B cell (primary cell): ENCODE measurements at regions not wholly inside any gene's neighbourhood (a gene's known extent, or its start where the extent isn't known, plus 50 kb on each side); places are given as distances from the start of the nearest gene placed in this dataset.
"Not testable (repeated sequence)": the region's sequence is repeated elsewhere in the genome, so short reads cannot be mapped to it uniquely, and the experiment has no call there.

Experiments
- ATAC-seq: fragments of 200-7000 bp; cut with Tn5 transposase; one replicate; pipeline ENCODE4 v1.10.0; 2021; ENCODE audit warnings: low read depth, mild to moderate bottlenecking, moderate number of reproducible peaks, moderate library complexity
- CTCF ChIA-PET: fragments of 350-600 bp; sonication (Branson Sonifier 250); formaldehyde crosslinking; loops from one replicate; lab custom pipeline; 2021; ENCODE audit warnings: antibody characterized with exemption, inconsistent platforms; lab: Charles Lee
- POLR2A ChIA-PET: fragments of 350-600 bp; sonication (Branson Sonifier 250); formaldehyde crosslinking; loops from one replicate; lab custom pipeline; 2021; ENCODE audit warnings: antibody characterized with exemption; lab: Charles Lee
- DNase-seq: peaks from one replicate; pipeline ENCODE4 v3.0.0; 2013
- H2AFZ ChIP-seq: 2 replicates; pipeline ENCODE4 v1.6.1; 2012; ENCODE audit warnings: mild to moderate bottlenecking, low read depth, low read length; ENCODE audit not compliant: insufficient read depth, poor library complexity, severe bottlenecking
- H3K27ac ChIP-seq, 2 donors: 1 replicate in 1 of 2; 2 replicates in 1 of 2; pipeline ENCODE4 v1.5.1; 2012 to 2013; ENCODE audit warnings: low read length in 2 of 2, mild to moderate bottlenecking in 2 of 2, moderate library complexity in 1 of 2
- H3K27me3 ChIP-seq, 4 experiments: fragments of 200-600 bp in 1 of 4; sonication (generic) in 1 of 4; replicated peaks in 1 of 4; 1 replicate in 2 of 4; 2 replicates in 2 of 4; pipeline versions ENCODE4 v1.6.1 to v1.7.0; 2013 to 2016; ENCODE audit warnings: low read length in 3 of 4, mild to moderate bottlenecking in 2 of 4, mixed read lengths in 1 of 4, moderate library complexity in 1 of 4; ENCODE audit not compliant: insufficient read depth in 4 of 4, control insufficient read depth in 3 of 4; ENCODE audit errors: control extremely low read depth in 1 of 4
- H3K36me3 ChIP-seq, 2 experiments: replicated peaks in 1 of 2; 1 replicate in 1 of 2; 2 replicates in 1 of 2; pipeline versions ENCODE4 v1.6.1 to v1.7.1; 2013; ENCODE audit warnings: low read length in 1 of 2; ENCODE audit not compliant: insufficient read depth in 2 of 2, control insufficient read depth in 1 of 2; ENCODE audit errors: control extremely low read depth in 1 of 2, extremely low read depth in 1 of 2
- H3K4me1 ChIP-seq, 2 donors: fragments of 200-600 bp in 1 of 2; sonication (generic) in 1 of 2; 1 replicate in 1 of 2; 2 replicates in 1 of 2; pipeline versions ENCODE4 v1.5.1 to v1.6.1; 2013 to 2017; ENCODE audit warnings: low read length in 2 of 2; ENCODE audit not compliant: control insufficient read depth in 2 of 2, insufficient read depth in 2 of 2
- H3K4me2 ChIP-seq: replicated peaks from 2 replicates; pipeline ENCODE3; 2012; ENCODE audit warnings: mild to moderate bottlenecking, low read depth, low read length; ENCODE audit not compliant: poor library complexity, severe bottlenecking
- H3K4me3 ChIP-seq, 5 experiments: fragments of 200-600 bp in 1 of 5; sonication (generic) in 1 of 5; 1 replicate in 3 of 5; 2 replicates in 2 of 5; pipeline versions ENCODE4 v1.5.1 to v1.7.0; 2011 to 2016; ENCODE audit warnings: low read length in 4 of 5, mild to moderate bottlenecking in 4 of 5, low read depth in 2 of 5, control low read depth in 1 of 5, moderate library complexity in 1 of 5; ENCODE audit not compliant: insufficient read depth in 1 of 5; ENCODE audit errors: control extremely low read depth in 1 of 5, extremely low read depth in 1 of 5
- H3K79me2 ChIP-seq: fragments of 200-600 bp; sonication (generic); one replicate; pipeline ENCODE4 v1.6.0; 2016; ENCODE audit warnings: low read length; ENCODE audit not compliant: control insufficient read depth, insufficient read depth
- H3K9ac ChIP-seq: fragments of 200-600 bp; sonication (generic); 2 replicates; pipeline ENCODE4 v1.6.1; 2017; ENCODE audit warnings: mild to moderate bottlenecking, low read length, moderate library complexity
- H3K9me3 ChIP-seq, 3 donors: one replicate each; pipeline versions ENCODE4 v1.6.1 to v1.7.1; 2013; ENCODE audit warnings: low read length in 2 of 3; ENCODE audit not compliant: control insufficient read depth in 2 of 3, insufficient read depth in 1 of 3; ENCODE audit errors: control extremely low read depth in 1 of 3
- H4K20me1 ChIP-seq: 2 replicates; pipeline ENCODE4 v1.6.0; 2012; ENCODE audit warnings: mild to moderate bottlenecking, low read length; ENCODE audit not compliant: insufficient read depth, control insufficient read depth, poor library complexity, severe bottlenecking
- H3K27ac Mint-ChIP-seq: one replicate; pipeline ENCODE4 v1.8.0; 2021; ENCODE audit warnings: mixed read lengths
- H3K27me3 Mint-ChIP-seq: one replicate; pipeline ENCODE4 v1.8.0; 2021; ENCODE audit warnings: mixed read lengths
- H3K4me1 Mint-ChIP-seq: one replicate; pipeline ENCODE4 v1.8.0; 2021; ENCODE audit warnings: mixed read lengths
- H3K4me3 Mint-ChIP-seq: one replicate; pipeline ENCODE4 v1.8.0; 2021; ENCODE audit warnings: mixed read lengths
- H3K9me3 Mint-ChIP-seq: one replicate; pipeline ENCODE4 v1.8.0; 2022; ENCODE audit warnings: mixed read lengths; ENCODE audit not compliant: insufficient read depth
- WGBS: methylation state at CpG from one replicate; pipeline ENCODE4 v1.1.5; 2013; ENCODE audit warnings: missing lambda C conversion rate; ENCODE audit not compliant: insufficient coverage; 5-methylcytosine and 5-hydroxymethylcytosine counted together
- intact Hi-C: fragments of 100-400 bp; cut with micrococcal nuclease; formaldehyde crosslinking; loops from one replicate; pipeline ENCODE4 v1.10.0; 2022

GRCh38 chr9:62686313-62686712, 1496.5 kb downstream of the SPATA31A7 start:
- H3K9ac ChIP-seq, H3K4me2 ChIP-seq, H2AFZ ChIP-seq, H3K27me3 Mint-ChIP-seq, POLR2A ChIA-PET, CTCF ChIA-PET, H4K20me1 ChIP-seq, H3K4me1 Mint-ChIP-seq, H3K4me1 ChIP-seq, H3K27me3 ChIP-seq, ATAC-seq, H3K79me2 ChIP-seq, H3K4me3 ChIP-seq, H3K27ac Mint-ChIP-seq, DNase-seq, H3K27ac ChIP-seq, intact Hi-C loops, H3K9me3 ChIP-seq, H3K36me3 ChIP-seq, H3K4me3 Mint-ChIP-seq, H3K9me3 Mint-ChIP-seq: not testable (repeated sequence)
- no CpG with 5 or more reads among the region's 4 CpGs for WGBS

- intact Hi-C loops, H4K20me1 ChIP-seq, H3K27me3 ChIP-seq, H3K36me3 ChIP-seq, H3K9ac ChIP-seq, H3K9me3 Mint-ChIP-seq, H3K4me3 Mint-ChIP-seq, H3K79me2 ChIP-seq, H3K4me1 Mint-ChIP-seq, ATAC-seq, H3K27me3 Mint-ChIP-seq, H3K4me1 ChIP-seq, DNase-seq, H3K27ac Mint-ChIP-seq, H3K27ac ChIP-seq, H3K4me3 ChIP-seq, H2AFZ ChIP-seq, CTCF ChIA-PET, H3K4me2 ChIP-seq, H3K9me3 ChIP-seq, POLR2A ChIA-PET: not testable (repeated sequence)
Measured at GRCh38 chr9:62693019-62693418, 1503.2 kb downstream of the SPATA31A7 start.

DNA sequence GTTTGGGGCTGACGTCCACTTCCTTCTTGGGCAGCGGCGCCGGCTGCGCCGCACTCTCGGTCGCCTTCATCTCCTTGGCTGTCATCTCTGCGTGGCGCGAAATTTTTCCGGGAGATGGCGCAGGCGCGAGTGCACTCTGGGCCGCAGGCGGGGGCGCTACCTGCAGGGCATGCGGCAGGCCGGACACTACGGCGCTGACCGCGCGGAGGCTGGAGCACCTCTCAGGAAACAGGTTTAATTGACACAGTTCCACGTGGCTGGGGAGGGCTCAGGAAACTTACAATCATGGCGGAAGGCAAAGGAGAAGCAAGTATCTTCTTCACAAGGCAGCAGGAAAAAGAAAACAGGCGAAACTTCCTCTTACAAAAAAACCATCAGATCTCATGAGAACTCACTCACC, 1521.5 kb downstream of the SPATA31A7 start:
- H3K4me3 Mint-ChIP-seq, H3K9me3 ChIP-seq, intact Hi-C loops, H3K4me1 Mint-ChIP-seq, POLR2A ChIA-PET, H3K27ac Mint-ChIP-seq, H3K27me3 Mint-ChIP-seq, ATAC-seq, H3K4me2 ChIP-seq, H3K4me1 ChIP-seq, H3K36me3 ChIP-seq, H3K9me3 Mint-ChIP-seq, H3K79me2 ChIP-seq, H3K9ac ChIP-seq, CTCF ChIA-PET, H2AFZ ChIP-seq, H4K20me1 ChIP-seq, DNase-seq, H3K27ac ChIP-seq, H3K4me3 ChIP-seq, H3K27me3 ChIP-seq: not testable (repeated sequence)
- no CpG with 5 or more reads among the region's 28 CpGs for WGBS

GRCh38 chr9:62725580-62725979, 1535.7 kb downstream of the SPATA31A7 start:
- H3K9ac ChIP-seq, H3K27me3 Mint-ChIP-seq, H3K4me3 ChIP-seq, H3K4me1 ChIP-seq, DNase-seq, H4K20me1 ChIP-seq, H3K79me2 ChIP-seq, H3K27ac Mint-ChIP-seq, H2AFZ ChIP-seq, H3K4me1 Mint-ChIP-seq, H3K27ac ChIP-seq, H3K9me3 Mint-ChIP-seq, CTCF ChIA-PET, ATAC-seq, H3K27me3 ChIP-seq, H3K4me3 Mint-ChIP-seq, H3K4me2 ChIP-seq, H3K36me3 ChIP-seq, H3K9me3 ChIP-seq, POLR2A ChIA-PET, intact Hi-C loops: not testable (repeated sequence)
- WGBS = no CpG with 5 or more reads among the region's 4 CpGs
